ENCODE measurements at regions not wholly inside any gene's neighbourhood (a gene's known extent, or its start where the extent isn't known, plus 50 kb on each side); places are given as distances from the start of the nearest gene placed in this dataset.
"Not testable (repeated sequence)": the region's sequence is repeated elsewhere in the genome, so short reads cannot be mapped to it uniquely, and the experiment has no call there.

GRCh38 chr6:156451088-156451487, 326.1 kb upstream of the ARID1B start:
- no peak for DNase-seq (ENCODE audit: low spot score)

DNA sequence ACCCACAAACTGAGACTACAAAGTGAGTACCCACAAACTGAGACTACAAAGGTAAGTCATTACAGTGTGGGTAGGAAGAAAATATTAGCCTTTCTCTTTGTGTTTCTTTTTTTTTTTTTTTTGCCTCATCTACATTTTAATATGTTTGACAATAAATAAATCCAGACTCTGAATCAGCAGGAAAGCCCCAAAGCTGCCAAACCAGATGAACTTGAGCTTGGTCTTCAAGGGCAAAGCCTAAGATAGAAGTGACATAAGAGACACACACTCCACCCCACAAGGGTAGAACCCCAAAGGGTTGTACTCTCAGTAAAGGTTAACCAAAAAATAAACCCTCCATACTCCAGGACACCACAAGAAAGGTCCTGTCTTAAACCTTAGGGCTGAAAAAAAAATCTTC, 326.8 kb upstream of the ARID1B start:
- no peak for DNase-seq (ENCODE audit: low spot score)

GRCh38 chr6:156449569-156449968, 327.6 kb upstream of the ARID1B start:
- no peak for DNase-seq (ENCODE audit: low spot score)

GRCh38 chr6:156449128-156449527, 328.1 kb upstream of the ARID1B start:
- DNase-seq (ENCODE audit: low spot score): no peak

GRCh38 chr6:156448579-156448978, 328.6 kb upstream of the ARID1B start:
- DNase-seq (ENCODE audit: low spot score): no peak

- no peak for DNase-seq (ENCODE audit: low spot score)
Measured at GRCh38 chr6:156440688-156441087, 336.5 kb upstream of the ARID1B start.

- no peak for DNase-seq (ENCODE audit: low spot score)
Measured at GRCh38 chr6:156438350-156438923, 338.7 kb upstream of the ARID1B start.

DNA sequence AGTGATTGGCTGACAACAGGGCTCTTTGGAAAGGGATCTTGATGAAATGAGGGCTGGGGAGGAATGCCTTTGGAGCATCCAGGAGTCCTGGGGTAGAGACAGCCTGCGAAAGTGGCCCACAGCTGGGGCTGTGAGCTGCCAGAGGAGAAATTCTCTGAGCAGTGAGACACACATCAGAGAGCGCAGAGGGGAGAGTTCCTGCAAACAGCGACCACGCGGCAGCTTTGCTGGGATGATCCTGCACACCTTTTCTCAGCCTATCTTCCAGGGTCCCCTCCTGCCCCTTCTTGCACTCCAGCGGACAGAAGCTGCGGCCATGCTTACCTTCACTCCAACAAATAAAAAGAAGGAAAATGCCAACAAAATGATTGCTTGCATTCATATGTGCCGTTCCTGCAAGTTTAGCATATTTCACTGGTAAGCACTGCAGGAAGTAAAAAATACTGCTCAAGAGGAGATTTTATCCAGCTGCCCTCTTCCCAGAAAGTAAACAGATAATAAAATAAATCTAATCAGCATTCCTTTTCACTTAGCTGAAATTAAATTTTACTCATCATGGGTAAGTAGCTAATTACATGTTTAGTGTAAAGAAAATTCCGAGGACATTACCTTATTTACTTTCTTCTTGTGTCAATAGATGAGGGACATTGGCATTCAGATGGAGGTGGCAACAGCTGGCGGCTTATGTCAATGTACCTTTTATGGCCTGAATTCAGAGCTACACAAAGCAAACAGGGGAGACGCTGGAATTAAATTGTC, 339.9 kb upstream of the ARID1B start:
- DNase-seq (ENCODE audit: low spot score): no peak

GRCh38 chr6:156434795-156435190, 342.4 kb upstream of the ARID1B start:
- no peak for DNase-seq (ENCODE audit: low spot score)

- DNase-seq (ENCODE audit: low spot score): no peak
Measured at GRCh38 chr6:156434049-156434794, 343.0 kb upstream of the ARID1B start.

DNA sequence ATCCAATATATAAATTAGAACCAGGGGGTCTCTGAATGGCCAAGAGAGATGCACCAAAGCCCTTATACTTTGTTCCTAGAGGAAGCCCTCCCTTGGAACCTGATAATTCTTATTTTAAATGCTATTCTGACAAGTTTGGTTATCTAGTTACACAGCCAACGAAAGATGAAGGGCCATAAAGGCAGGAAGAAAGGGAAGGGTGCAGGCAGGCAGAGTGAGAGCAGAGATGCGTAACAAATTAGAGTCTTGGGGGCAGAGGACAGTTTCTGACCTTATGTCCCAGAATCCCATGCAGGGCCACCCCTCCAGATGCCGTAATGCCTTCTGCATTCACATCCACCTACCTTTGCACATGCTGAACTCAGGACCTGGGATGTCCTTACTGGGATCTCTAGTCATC, 344.6 kb upstream of the ARID1B start:
- no peak for DNase-seq (ENCODE audit: low spot score)

GRCh38 chr6:156430386-156430785, 346.8 kb upstream of the ARID1B start:
- DNase-seq (ENCODE audit: low spot score): no peak

DNA sequence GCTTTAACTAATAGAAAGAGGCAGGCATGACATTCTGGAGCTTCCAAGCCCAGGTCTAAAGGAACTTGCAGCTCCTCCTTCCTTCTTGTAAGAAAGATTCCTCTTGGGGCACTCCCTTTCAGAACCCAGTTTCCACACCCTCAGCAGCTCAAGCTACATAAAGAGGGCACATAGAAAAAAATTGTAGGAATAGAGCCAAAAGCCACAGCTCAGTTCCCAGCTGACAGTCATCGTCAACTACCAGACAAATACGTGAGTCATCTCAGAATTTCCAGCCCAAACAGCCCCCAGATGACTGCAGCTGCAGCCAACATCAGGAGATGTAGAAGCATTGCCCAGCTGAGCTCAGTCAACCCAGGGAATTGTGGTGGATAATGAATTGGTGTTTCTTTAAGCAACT, 349.8 kb upstream of the ARID1B start:
- peak; percentile 42 for DNase-seq (ENCODE audit: low spot score)

- no peak for DNase-seq (ENCODE audit: low spot score)
Measured at GRCh38 chr6:156425359-156426020, 351.7 kb upstream of the ARID1B start.

GRCh38 chr6:156423829-156424228, 353.3 kb upstream of the ARID1B start:
- no peak for DNase-seq (ENCODE audit: low spot score)

GRCh38 chr6:156423075-156423474, 354.1 kb upstream of the ARID1B start:
- no peak for DNase-seq (ENCODE audit: low spot score)

DNA sequence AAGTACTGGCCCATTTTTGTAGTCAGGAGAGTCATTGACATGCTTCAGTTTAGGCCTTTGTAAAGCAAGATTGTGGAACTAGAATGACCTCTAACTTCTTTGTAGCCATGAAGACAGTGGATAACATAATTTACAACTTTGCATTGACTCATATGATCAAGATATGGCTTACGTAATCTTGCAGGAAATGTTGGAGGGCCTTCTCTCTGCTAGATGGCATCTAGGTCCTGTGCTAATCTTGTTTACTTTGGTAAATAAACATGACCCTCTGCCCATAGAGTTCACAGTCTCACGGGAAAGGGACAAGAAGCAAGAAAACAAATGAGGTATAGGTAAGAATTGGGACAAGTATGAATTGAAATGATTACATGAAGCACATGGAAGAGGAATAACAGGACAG, 355.2 kb upstream of the ARID1B start:
- no peak for DNase-seq (ENCODE audit: low spot score)

DNA sequence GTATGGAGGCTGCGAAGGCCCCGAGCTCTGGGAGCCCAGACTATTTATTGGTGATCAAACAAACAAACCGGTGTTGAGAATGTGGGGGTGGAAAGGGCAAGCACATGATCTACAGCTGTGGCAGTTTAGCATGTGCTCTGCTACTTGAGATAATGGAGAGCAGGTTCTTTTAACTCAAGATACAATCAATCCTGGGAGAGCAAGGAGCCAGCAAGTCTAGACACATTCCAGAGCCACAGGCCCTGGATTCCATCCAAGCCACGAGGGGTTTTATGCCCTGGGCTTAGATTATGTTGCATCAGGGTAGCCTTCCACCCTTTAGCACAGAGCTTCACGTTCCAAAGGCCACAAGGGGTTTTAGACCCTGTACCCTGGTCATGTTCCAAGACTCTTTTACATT, 355.9 kb upstream of the ARID1B start:
- not testable (repeated sequence) for DNase-seq (ENCODE audit: low spot score)

- no peak for DNase-seq (ENCODE audit: low spot score)
Measured at GRCh38 chr6:156420172-156420993, 356.8 kb upstream of the ARID1B start.

GRCh38 chr6:156419594-156419993, 357.6 kb upstream of the ARID1B start:
- no peak for DNase-seq (ENCODE audit: low spot score)

DNA sequence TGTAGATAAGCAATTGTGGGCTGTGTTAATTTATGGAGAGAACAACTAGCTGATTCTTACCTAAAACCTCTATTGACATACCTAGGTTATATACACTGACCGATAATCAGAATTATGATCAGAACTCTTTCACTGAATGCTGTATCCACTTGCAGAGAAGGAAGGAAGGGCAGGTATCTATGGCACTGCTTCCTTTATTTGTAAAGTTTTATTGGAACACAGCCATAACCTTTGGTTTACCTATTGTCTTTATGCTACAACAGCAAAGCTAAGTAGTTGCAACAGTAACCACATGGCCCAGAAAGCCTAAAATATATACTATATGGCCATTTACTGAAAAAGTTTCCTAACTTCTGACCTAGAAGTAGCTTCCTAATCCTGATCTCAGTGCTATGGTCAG, 358.9 kb upstream of the ARID1B start:
- DNase-seq (ENCODE audit: low spot score): no peak

DNA sequence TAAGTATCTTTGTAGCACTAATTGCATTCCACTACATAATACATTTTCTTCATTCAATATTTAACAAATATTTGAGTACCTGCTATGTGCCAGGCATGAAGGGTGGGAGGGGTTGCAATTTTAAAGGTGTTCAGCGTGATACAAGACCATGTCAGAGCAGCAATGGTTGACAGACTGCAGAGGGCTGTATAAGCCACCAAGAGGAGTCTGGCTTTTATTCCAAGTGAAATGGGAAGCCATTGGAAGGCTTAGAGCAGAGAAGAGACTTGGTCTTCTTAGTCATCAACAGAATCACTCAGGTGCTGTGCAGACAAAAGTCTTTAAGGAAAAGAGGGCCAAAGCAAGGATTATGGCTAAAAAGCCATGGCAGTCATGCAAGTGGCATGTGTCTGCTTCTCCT, 360.8 kb upstream of the ARID1B start:
- DNase-seq (ENCODE audit: low spot score): no peak

Measured in Ammon's horn (tissue), 1 donor.